ENCODE measurements at regions not wholly inside any gene's neighbourhood (a gene's known extent, or its start where the extent isn't known, plus 50 kb on each side); places are given as distances from the start of the nearest gene placed in this dataset.

GRCh38 chr1:228807904-228808605 is 72.8 kb downstream of the RHOU start:
- TF ChIP-seq REST (IDR thresholded peaks at IDR 0.05; ENCODE audit: borderline replicate concordance) (no peak), RAD21 (conservative IDR thresholded peaks at IDR 0.05) (no peak), EP300 (conservative IDR thresholded peaks at IDR 0.05; ENCODE audit: poor library complexity, severe bottlenecking) (no peak), POLR2AphosphoS5 (IDR thresholded peaks at IDR 0.05) (no peak), SMC3 (conservative IDR thresholded peaks at IDR 0.05; ENCODE audit: poor library complexity) (no peak), CTCF (IDR thresholded peaks at IDR 0.05; ENCODE audit: poor library complexity, severe bottlenecking) (no peak), EZH2 (IDR thresholded peaks at IDR 0.05; ENCODE audit: borderline replicate concordance, insufficient read depth, low read length, poor library complexity, severe bottlenecking) (no peak), TAF1 (IDR thresholded peaks at IDR 0.05; ENCODE audit: low read depth) (no peak)
